Endothelial cell (in vitro differentiated cells): ENCODE measurements at regions not wholly inside any gene's neighbourhood (a gene's known extent, or its start where the extent isn't known, plus 50 kb on each side); places are given as distances from the start of the nearest gene placed in this dataset.

Experiments
- DNase-seq: peaks from one replicate; pipeline ENCODE4 v3.0.0; 2021; ENCODE audit warnings: low spot score
- H3K27ac Mint-ChIP-seq: one replicate; pipeline ENCODE4 v1.8.0; 2021; ENCODE audit warnings: mixed read lengths, inconsistent platforms; ENCODE audit not compliant: unreplicated experiment
- H3K27me3 Mint-ChIP-seq: one replicate; pipeline ENCODE4 v1.8.0; 2021; ENCODE audit warnings: mild to moderate bottlenecking, moderate library complexity, mixed read lengths, inconsistent platforms; ENCODE audit not compliant: unreplicated experiment
- H3K36me3 Mint-ChIP-seq: one replicate; pipeline ENCODE4 v1.8.0; 2021; ENCODE audit warnings: mild to moderate bottlenecking, low read depth, mixed read lengths, inconsistent platforms; ENCODE audit not compliant: unreplicated experiment
- H3K4me1 Mint-ChIP-seq: one replicate; pipeline ENCODE4 v1.8.0; 2021; ENCODE audit warnings: mild to moderate bottlenecking, mixed read lengths, inconsistent platforms; ENCODE audit not compliant: unreplicated experiment
- H3K4me3 Mint-ChIP-seq: one replicate; pipeline ENCODE4 v1.8.0; 2021; ENCODE audit warnings: mild to moderate bottlenecking, mixed read lengths, inconsistent platforms; ENCODE audit not compliant: unreplicated experiment
- H3K9me3 Mint-ChIP-seq: one replicate; pipeline ENCODE4 v1.8.0; 2021; ENCODE audit warnings: mixed read lengths, inconsistent platforms; ENCODE audit not compliant: unreplicated experiment
- CTCF ChIP-seq: fragments of 200-600 bp; sonication (generic); IDR thresholded peaks from one replicate; pipeline ENCODE4 v1.5.0; 2021; ENCODE audit warnings: antibody characterized with exemption; ENCODE audit not compliant: unreplicated experiment

- peaks cover 8% of the 10 kb centered on the region for H3K4me1 Mint-ChIP-seq
These were observed 271.6 kb upstream of the MAP3K1 start for GRCh38 chr5:56543441-56544388.

GRCh38 chr5:56540266-56540665 lies 275.1 kb upstream of the MAP3K1 start:
- Mint-ChIP-seq H3K9me3 (no peaks in the 10 kb centered on the region), H3K27ac (no peak overlapping the region), H3K36me3 (no peaks in the 10 kb centered on the region), H3K4me1 (peaks cover 2% of the 10 kb centered on the region), H3K27me3 (no peaks in the 10 kb centered on the region), H3K4me3 (no peak overlapping the region)
- no peak for TF ChIP-seq CTCF
- no peak for DNase-seq

More at GRCh38 chr5:56543441-56544388, 271.6 kb upstream of the MAP3K1 start:
- no peak overlapping the region for H3K4me3 Mint-ChIP-seq
- H3K27me3 Mint-ChIP-seq, result no peaks in the 10 kb centered on the region
- TF ChIP-seq CTCF, result no peak
- no peak overlapping the region for H3K27ac Mint-ChIP-seq
- DNase-seq, result no peak
- no peaks in the 10 kb centered on the region for H3K9me3 Mint-ChIP-seq
- H3K36me3 Mint-ChIP-seq, result no peaks in the 10 kb centered on the region

- no peak overlapping the region for H3K27ac Mint-ChIP-seq
- no peak overlapping the region for H3K4me3 Mint-ChIP-seq
- peaks cover 2% of the 10 kb centered on the region for H3K4me1 Mint-ChIP-seq
- no peaks in the 10 kb centered on the region for H3K27me3 Mint-ChIP-seq
- no peak for TF ChIP-seq CTCF
- no peaks in the 10 kb centered on the region for H3K9me3 Mint-ChIP-seq
- H3K36me3 Mint-ChIP-seq, result no peaks in the 10 kb centered on the region
- DNase-seq, result no peak
These were observed 276.8 kb upstream of the MAP3K1 start for GRCh38 chr5:56538580-56538979.

GRCh38 chr5:56535347-56535746 lies 280.0 kb upstream of the MAP3K1 start:
- Mint-ChIP-seq H3K4me1 (peaks cover 2% of the 10 kb centered on the region), H3K9me3 (no peaks in the 10 kb centered on the region), H3K27me3 (no peaks in the 10 kb centered on the region), H3K27ac (no peak overlapping the region), H3K4me3 (no peak overlapping the region), H3K36me3 (no peaks in the 10 kb centered on the region)
- no peak for TF ChIP-seq CTCF
- DNase-seq, result no peak

GRCh38 chr5:56534102-56534829 lies 281.1 kb upstream of the MAP3K1 start:
- no peaks in the 10 kb centered on the region for H3K27me3 Mint-ChIP-seq
- no peak for TF ChIP-seq CTCF

More at GRCh38 chr5:56534102-56534829, 281.1 kb upstream of the MAP3K1 start:
- Mint-ChIP-seq H3K9me3 (no peaks in the 10 kb centered on the region), H3K4me1 (no peaks in the 10 kb centered on the region), H3K36me3 (no peaks in the 10 kb centered on the region), H3K27ac (no peak overlapping the region), H3K4me3 (no peak overlapping the region)
- no peak for DNase-seq
